Ectodermal cell (in vitro differentiated cells): ENCODE measurements at regions not wholly inside any gene's neighbourhood (a gene's known extent, or its start where the extent isn't known, plus 50 kb on each side); places are given as distances from the start of the nearest gene placed in this dataset.

ENCODE experiments used
- H3K27ac ChIP-seq: 2 replicates; pipeline ENCODE4 v1.7.0; 2013; ENCODE audit warnings: mild to moderate bottlenecking, low read depth, low read length; ENCODE audit not compliant: insufficient read depth, poor library complexity, severe bottlenecking
- H3K27me3 ChIP-seq: 2 replicates; pipeline ENCODE4 v1.7.0; 2013; ENCODE audit warnings: mild to moderate bottlenecking, low read length; ENCODE audit not compliant: insufficient read depth, control insufficient read depth, poor library complexity, severe bottlenecking
- H3K36me3 ChIP-seq: one replicate; pipeline ENCODE4 v1.7.0; 2013; ENCODE audit warnings: low read length; ENCODE audit not compliant: control insufficient read depth, insufficient read depth
- H3K4me1 ChIP-seq: one replicate; pipeline ENCODE4 v1.7.0; 2013; ENCODE audit warnings: low read length; ENCODE audit not compliant: control insufficient read depth, insufficient read depth
- H3K4me3 ChIP-seq: 2 replicates; pipeline ENCODE4 v1.7.0; 2013; ENCODE audit warnings: low read depth, low read length, control low read depth; ENCODE audit not compliant: insufficient read depth
- H3K9me3 ChIP-seq: 2 replicates; pipeline ENCODE4 v1.7.0; 2013; ENCODE audit warnings: mild to moderate bottlenecking, low read length, moderate library complexity; ENCODE audit not compliant: control insufficient read depth
- WGBS, 2 experiments: methylation state at CpG; one replicate each; pipeline ENCODE4 v1.1.7; 2013; ENCODE audit warnings: missing lambda C conversion rate in 2 of 2; 5-methylcytosine and 5-hydroxymethylcytosine counted together

DNA sequence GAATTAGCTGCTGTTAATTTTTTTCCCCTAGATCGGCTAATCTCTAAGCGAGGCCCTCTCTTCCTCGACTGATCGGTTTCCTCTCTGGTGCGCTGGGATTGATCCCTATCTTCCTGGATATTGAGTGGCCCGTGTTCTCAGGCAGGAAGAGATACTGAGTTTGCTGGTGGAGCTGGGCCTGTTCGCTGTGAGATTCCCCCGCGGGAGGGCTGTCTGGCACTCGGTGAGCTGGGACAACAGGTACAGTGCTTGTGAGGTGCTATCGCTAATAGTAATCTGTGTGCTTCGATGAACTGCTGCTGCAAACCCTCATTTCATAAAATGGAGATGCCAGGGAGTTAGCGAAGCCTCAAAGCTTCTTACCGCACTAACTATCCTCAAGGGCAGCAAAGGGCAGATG is 310.3 kb downstream of the NXPE2 start:
- no peak overlapping the region for H3K4me3 ChIP-seq

GRCh38 chr11:114989536-114989935 is 311.2 kb downstream of the NXPE2 start:
- 92 to 93% methylated on average over 9 of the region's 9 CpGs for WGBS, 2 experiments
- Histone ChIP-seq H3K9me3 (no peaks in the 10 kb centered on the region), H3K4me3 (no peak overlapping the region), H3K4me1 (peaks cover 7% of the 10 kb centered on the region), H3K27ac (no peak overlapping the region), H3K36me3 (no peaks in the 10 kb centered on the region), H3K27me3 (no peaks in the 10 kb centered on the region)

More for the DNA sequence above, 310.3 kb downstream of the NXPE2 start:
- Histone ChIP-seq H3K4me1 (peaks cover 7% of the 10 kb centered on the region), H3K9me3 (no peaks in the 10 kb centered on the region), H3K36me3 (no peaks in the 10 kb centered on the region), H3K27me3 (no peaks in the 10 kb centered on the region), H3K27ac (no peak overlapping the region)
- WGBS, 2 experiments, result 94 to 95% methylated on average over 14 of the region's 14 CpGs

GRCh38 chr11:115005663-115006062 is 327.3 kb downstream of the NXPE2 start:
- Histone ChIP-seq H3K4me3 (no peak overlapping the region), H3K27ac (no peak overlapping the region), H3K36me3 (no peaks in the 10 kb centered on the region), H3K4me1 (no peaks in the 10 kb centered on the region), H3K27me3 (no peaks in the 10 kb centered on the region), H3K9me3 (no peaks in the 10 kb centered on the region)
- WGBS, 2 experiments, result 95 to 100% methylated on average over 1 of the region's 2 CpGs

- 70 to 74% methylated on average over 2 of the region's 2 CpGs for WGBS, 2 experiments
- H3K4me3 ChIP-seq, result no peak overlapping the region
Observed at GRCh38 chr11:115007851-115008250, 329.5 kb downstream of the NXPE2 start.

DNA sequence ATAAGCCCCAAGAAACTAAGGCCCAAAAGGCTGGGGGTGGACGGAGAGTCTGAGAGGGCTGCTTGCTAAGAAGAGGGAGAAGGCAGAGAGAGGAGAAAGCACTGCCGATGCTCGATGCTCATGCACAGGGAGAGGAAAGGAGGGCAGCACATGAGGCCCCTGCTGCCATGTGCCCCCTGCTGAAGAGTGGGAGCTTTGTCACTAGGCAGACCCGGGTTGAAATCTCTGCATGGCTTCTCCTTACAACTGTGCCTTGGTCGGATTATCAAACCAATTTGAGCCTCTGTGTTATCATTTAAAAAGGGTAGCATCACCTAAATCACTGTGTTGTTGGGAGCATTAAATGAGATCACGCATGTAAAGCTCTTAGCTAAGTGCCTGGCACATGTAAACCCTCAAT is 330.5 kb downstream of the NXPE2 start:
- Histone ChIP-seq H3K4me1 (no peaks in the 10 kb centered on the region), H3K9me3 (no peaks in the 10 kb centered on the region), H3K36me3 (no peaks in the 10 kb centered on the region), H3K27me3 (no peaks in the 10 kb centered on the region), H3K4me3 (no peak overlapping the region), H3K27ac (no peak overlapping the region)
- WGBS, 2 experiments, result 74 to 75% methylated on average over 6 of the region's 6 CpGs

More at GRCh38 chr11:115007851-115008250, 329.5 kb downstream of the NXPE2 start:
- H3K9me3 ChIP-seq, result no peaks in the 10 kb centered on the region
- no peaks in the 10 kb centered on the region for H3K27me3 ChIP-seq
- no peaks in the 10 kb centered on the region for H3K4me1 ChIP-seq
- no peaks in the 10 kb centered on the region for H3K36me3 ChIP-seq
- no peak overlapping the region for H3K27ac ChIP-seq

- Histone ChIP-seq H3K36me3 (no peaks in the 10 kb centered on the region), H3K4me3 (no peak overlapping the region), H3K27ac (no peak overlapping the region), H3K4me1 (no peaks in the 10 kb centered on the region), H3K9me3 (no peaks in the 10 kb centered on the region), H3K27me3 (no peaks in the 10 kb centered on the region)
Observed at GRCh38 chr11:115017529-115017928, 339.2 kb downstream of the NXPE2 start.

DNA sequence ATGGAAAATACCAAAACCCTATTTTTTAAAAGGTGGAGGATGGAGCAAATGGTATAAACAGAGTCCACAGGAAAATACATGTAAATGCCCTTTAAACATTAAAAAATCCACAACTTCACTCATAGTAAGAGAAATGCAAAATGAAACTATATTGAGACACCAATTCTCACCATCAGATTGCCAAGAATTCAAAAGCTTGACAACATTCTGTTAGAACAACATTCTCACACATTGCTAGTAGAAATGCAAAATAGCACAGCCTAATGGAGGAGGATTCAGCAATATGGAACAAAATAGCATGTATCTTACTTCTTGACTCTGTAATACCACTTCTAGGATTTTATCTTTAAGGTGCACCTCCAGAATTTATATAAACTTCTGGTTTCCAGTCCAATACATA is 351.8 kb downstream of the NXPE2 start:
- Histone ChIP-seq H3K27me3 (no peaks in the 10 kb centered on the region), H3K4me3 (no peak overlapping the region), H3K4me1 (no peaks in the 10 kb centered on the region), H3K9me3 (no peaks in the 10 kb centered on the region), H3K27ac (no peak overlapping the region), H3K36me3 (no peaks in the 10 kb centered on the region)

DNA sequence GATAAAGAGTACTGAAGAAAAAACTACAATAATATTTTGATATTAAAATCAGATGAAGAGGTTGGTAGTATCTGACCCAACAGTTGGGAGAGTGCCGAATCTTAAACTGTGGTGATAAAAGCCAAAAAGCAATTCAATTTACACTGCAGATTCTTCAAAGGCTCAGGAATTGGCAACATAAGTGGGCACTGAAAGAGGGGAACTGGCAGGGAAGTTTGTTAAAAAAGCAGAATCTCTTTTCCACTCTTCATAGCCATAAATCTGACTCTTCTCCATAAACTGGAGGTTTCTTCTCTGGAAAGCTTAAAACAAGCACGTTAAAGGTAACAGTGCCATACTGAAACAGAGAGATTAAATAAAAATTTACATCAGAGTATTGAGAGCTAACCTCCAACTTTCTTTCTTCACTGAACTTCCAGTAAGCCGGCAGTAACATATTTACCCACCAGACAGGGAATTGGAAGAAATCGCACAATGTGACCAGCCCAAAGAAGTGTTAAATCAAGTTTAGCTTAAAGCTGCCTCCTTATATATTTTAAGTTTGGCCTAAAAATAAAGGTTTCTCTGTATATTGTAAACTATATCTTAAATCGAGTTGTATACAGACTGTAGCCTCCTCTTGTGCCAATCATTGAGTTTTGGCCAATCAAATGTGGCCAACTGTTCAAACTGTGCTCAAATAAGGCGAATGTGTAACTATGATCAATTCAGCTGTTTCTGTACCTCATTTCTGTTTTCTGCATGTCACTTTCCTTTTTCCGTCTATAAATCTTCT is 358.3 kb downstream of the NXPE2 start:
- no peaks in the 10 kb centered on the region for H3K27me3 ChIP-seq
- no peaks in the 10 kb centered on the region for H3K36me3 ChIP-seq
- no peak overlapping the region for H3K27ac ChIP-seq
- H3K4me1 ChIP-seq, result no peaks in the 10 kb centered on the region
- H3K9me3 ChIP-seq, result no peaks in the 10 kb centered on the region
- no peak overlapping the region for H3K4me3 ChIP-seq
- 92 to 94% methylated on average over 6 to 7 of the region's 7 CpGs for WGBS, 2 experiments

- Histone ChIP-seq H3K36me3 (no peaks in the 10 kb centered on the region), H3K4me1 (no peaks in the 10 kb centered on the region), H3K27ac (no peak overlapping the region), H3K9me3 (no peaks in the 10 kb centered on the region), H3K27me3 (no peaks in the 10 kb centered on the region), H3K4me3 (no peak overlapping the region)
- 73 to 79% methylated on average over 2 of the region's 3 CpGs for WGBS, 2 experiments
Observed at GRCh38 chr11:115042002-115042401, 363.7 kb downstream of the NXPE2 start.

- Histone ChIP-seq H3K36me3 (no peaks in the 10 kb centered on the region), H3K4me1 (peaks cover 13% of the 10 kb centered on the region)
- WGBS, 2 experiments, result 92 to 93% methylated on average over 3 of the region's 3 CpGs
Observed at GRCh38 chr11:115047631-115048030, 369.3 kb downstream of the NXPE2 start.

More at GRCh38 chr11:115047631-115048030, 369.3 kb downstream of the NXPE2 start:
- no peak overlapping the region for H3K4me3 ChIP-seq
- H3K9me3 ChIP-seq, result no peaks in the 10 kb centered on the region
- no peaks in the 10 kb centered on the region for H3K27me3 ChIP-seq
- no peak overlapping the region for H3K27ac ChIP-seq
